ENCODE measurements at regions not wholly inside any gene's neighbourhood (a gene's known extent, or its start where the extent isn't known, plus 50 kb on each side); places are given as distances from the start of the nearest gene placed in this dataset.
A peak's percentile ranks its signal among the peaks of the same experiment; 100 is the strongest.

DNA sequence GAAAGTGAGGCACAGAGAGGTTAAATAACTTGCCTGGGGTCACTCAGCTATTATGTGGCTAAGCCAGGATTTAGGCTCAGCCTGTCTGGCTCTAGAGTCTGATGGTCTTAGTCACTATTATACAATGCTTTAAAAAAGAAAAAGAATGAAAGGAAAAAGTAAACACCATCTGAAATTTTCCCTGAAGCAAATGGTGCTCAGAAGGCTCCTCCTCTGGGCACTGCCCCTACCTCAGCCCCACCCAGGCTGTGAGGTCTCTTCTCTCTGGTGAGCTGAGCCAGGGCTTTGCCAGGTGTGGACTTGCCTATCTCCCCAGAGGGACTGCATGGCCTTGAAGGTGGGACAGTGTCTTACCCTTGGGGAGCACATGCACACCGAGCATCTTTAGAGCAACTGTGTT is 117.5 kb upstream of the DYRK2 start:
- TF ChIP-seq, protein P1, sequence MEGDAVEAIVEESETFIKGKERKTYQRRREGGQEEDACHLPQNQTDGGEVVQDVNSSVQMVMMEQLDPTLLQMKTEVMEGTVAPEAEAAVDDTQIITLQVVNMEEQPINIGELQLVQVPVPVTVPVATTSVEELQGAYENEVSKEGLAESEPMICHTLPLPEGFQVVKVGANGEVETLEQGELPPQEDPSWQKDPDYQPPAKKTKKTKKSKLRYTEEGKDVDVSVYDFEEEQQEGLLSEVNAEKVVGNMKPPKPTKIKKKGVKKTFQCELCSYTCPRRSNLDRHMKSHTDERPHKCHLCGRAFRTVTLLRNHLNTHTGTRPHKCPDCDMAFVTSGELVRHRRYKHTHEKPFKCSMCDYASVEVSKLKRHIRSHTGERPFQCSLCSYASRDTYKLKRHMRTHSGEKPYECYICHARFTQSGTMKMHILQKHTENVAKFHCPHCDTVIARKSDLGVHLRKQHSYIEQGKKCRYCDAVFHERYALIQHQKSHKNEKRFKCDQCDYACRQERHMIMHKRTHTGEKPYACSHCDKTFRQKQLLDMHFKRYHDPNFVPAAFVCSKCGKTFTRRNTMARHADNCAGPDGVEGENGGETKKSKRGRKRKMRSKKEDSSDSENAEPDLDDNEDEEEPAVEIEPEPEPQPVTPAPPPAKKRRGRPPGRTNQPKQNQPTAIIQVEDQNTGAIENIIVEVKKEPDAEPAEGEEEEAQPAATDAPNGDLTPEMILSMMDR (IDR thresholded peaks at IDR 0.05), result no peak
- no peak for TF ChIP-seq EP300 (IDR thresholded peaks at IDR 0.05)
- no peak for TF ChIP-seq POLR2AphosphoS5 (IDR thresholded peaks at IDR 0.05)
- TF ChIP-seq POLR2A (IDR thresholded peaks at IDR 0.05), result no peak
- Histone ChIP-seq H3K27ac (no peak overlapping the region), H3K27me3 (no peaks in the 10 kb centered on the region), H3K4me3 (no peak overlapping the region), H3K36me3 (no peaks in the 10 kb centered on the region), H3K4me1 (peaks cover 0 to 17% (median 12%) of the 10 kb centered on the region in 4 donors), H3K9me3 (no peaks in the 10 kb centered on the region)
- intact Hi-C loops (cut with DNase I), result no loop called here
- DNase-seq, result no peak
- WGBS, 2 donors, result 90 to 98% methylated on average over 1 of the region's 1 CpG

DNA sequence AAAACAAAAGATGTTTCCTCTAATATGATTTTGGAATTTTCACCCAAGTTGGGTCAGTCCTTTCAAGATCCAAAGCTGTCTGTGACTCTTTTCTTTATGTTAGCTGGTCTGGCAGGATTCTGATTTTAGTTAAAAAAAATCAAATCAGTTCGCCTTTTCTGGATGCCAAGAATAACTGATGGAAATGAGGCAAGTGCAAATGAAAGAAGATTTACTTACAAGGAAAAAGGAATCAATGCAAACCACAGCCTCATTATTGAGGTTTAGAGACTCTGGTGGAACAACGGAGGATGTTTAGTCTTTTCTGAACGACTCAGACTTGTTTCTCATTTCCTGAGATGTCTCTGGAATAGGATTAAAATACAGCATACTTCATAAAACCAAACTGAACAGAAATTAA is 117.0 kb upstream of the DYRK2 start:
- intact Hi-C loops (cut with DNase I), result no loop called here
- TF ChIP-seq EP300 (IDR thresholded peaks at IDR 0.05) (no peak), POLR2AphosphoS5 (IDR thresholded peaks at IDR 0.05) (no peak), POLR2A (IDR thresholded peaks at IDR 0.05) (no peak)
- TF ChIP-seq, protein P1 (IDR thresholded peaks at IDR 0.05), result no peak
- Histone ChIP-seq H3K9me3 (no peaks in the 10 kb centered on the region), H3K27ac (no peak overlapping the region), H3K27me3 (no peaks in the 10 kb centered on the region), H3K36me3 (no peaks in the 10 kb centered on the region), H3K4me1 (peaks cover 0 to 17% (median 12%) of the 10 kb centered on the region in 4 donors), H3K4me3 (no peak overlapping the region)
- DNase-seq, result no peak
- 50 to 77% methylated on average over 3 of the region's 3 CpGs for WGBS, 2 donors

DNA sequence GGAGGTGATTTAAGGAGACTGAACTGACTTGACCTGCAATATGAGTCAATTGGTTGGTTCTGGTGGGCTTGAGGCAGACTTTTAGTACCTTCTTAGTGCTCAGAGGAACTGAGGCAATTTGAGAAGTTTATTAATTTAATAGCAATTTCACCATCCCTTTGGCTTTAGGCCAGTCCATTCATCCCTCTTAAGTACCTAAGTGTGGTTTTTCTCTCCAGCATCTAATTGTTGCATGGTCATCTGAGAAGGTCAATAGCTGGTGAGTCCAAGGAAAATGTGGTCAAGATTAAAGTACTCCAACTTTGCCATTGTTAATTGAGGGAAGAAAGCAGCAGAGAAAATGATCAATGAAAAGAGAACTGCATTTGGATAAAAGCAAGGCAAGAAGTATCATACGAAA is 115.4 kb upstream of the DYRK2 start:
- WGBS, 2 donors, result 94 to 96% methylated on average over 1 of the region's 1 CpG

DNA sequence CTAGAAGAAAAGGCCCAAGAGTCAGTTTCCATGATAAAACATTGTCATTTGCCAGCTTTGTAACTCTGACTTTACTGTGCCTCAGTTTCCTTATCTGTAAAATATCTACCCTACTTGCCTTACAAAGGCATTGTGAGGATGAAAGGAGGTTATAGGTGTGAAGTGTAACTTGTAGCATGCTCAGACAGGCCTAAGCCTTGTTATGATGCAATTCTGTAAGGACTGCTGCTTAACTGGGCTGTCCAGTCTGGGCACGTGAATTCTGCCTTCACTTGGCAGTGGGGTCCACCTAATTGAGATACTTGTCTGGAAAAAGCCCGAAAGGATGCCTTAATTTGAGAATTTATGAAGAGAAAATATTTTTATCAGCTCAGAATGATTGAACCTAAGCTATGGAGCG is 114.5 kb upstream of the DYRK2 start:
- Histone ChIP-seq H3K4me1 (peaks cover 0 to 17% (median 12%) of the 10 kb centered on the region in 4 donors), H3K36me3 (no peaks in the 10 kb centered on the region), H3K27me3 (no peaks in the 10 kb centered on the region), H3K9me3 (no peaks in the 10 kb centered on the region), H3K27ac (peak overlapping the region in 1 of 4 donors; percentile 27), H3K4me3 (no peak overlapping the region)
- WGBS, 2 donors, result 78 to 93% methylated on average over 3 of the region's 3 CpGs
- intact Hi-C loops (cut with DNase I), result no loop called here
- TF ChIP-seq EP300 (IDR thresholded peaks at IDR 0.05) (no peak), POLR2A (IDR thresholded peaks at IDR 0.05) (no peak)
- TF ChIP-seq, protein P1 (IDR thresholded peaks at IDR 0.05), result no peak
- no peak for DNase-seq

More for the DNA sequence above, 115.4 kb upstream of the DYRK2 start:
- no peak overlapping the region for H3K27ac ChIP-seq
- DNase-seq, result no peak
- H3K9me3 ChIP-seq, result no peaks in the 10 kb centered on the region
- intact Hi-C loops (cut with DNase I), result no loop called here
- peaks cover 0 to 17% (median 12%) of the 10 kb centered on the region in 4 donors for H3K4me1 ChIP-seq
- H3K27me3 ChIP-seq, result no peaks in the 10 kb centered on the region
- H3K4me3 ChIP-seq, result no peak overlapping the region
- no peak for TF ChIP-seq POLR2AphosphoS5 (IDR thresholded peaks at IDR 0.05)
- H3K36me3 ChIP-seq, result no peaks in the 10 kb centered on the region

DNA sequence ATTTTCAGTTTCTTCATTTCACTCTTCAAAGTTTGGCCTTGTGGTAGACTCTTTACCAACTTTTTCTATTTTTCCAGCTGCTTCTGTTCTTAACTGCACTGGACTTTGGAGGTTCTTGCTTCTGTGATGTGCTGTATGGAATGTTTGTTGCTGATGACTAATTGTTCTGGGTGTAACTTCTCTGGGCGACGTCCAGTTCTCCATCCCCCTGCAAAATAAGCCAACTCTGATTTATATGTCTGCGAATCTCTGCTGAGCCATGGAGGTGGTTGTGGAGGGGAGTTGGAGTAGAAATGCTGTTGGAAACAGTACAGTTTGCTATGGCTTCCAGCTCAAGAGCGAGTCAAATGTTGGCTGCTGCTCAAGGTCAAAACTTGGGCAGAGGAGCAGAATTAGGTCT is 113.9 kb upstream of the DYRK2 start:
- H3K36me3 ChIP-seq, result no peaks in the 10 kb centered on the region
- intact Hi-C loops (cut with DNase I), result no loop called here
- 73 to 80% methylated on average over 4 of the region's 4 CpGs for WGBS, 2 donors
- H3K9me3 ChIP-seq, result no peaks in the 10 kb centered on the region
- H3K4me1 ChIP-seq, result peaks cover 0 to 17% (median 12%) of the 10 kb centered on the region in 4 donors
- no peak for DNase-seq
- no peaks in the 10 kb centered on the region for H3K27me3 ChIP-seq
- H3K27ac ChIP-seq, result peak overlapping the region in 1 of 4 donors; percentile 27
- no peak overlapping the region for H3K4me3 ChIP-seq
- no peak for TF ChIP-seq POLR2AphosphoS5 (IDR thresholded peaks at IDR 0.05)
- TF ChIP-seq EP300 (IDR thresholded peaks at IDR 0.05), result no peak
- no peak for TF ChIP-seq POLR2A (IDR thresholded peaks at IDR 0.05)
- TF ChIP-seq, protein P1 (IDR thresholded peaks at IDR 0.05), result no peak
